GM12892 (cell line): ENCODE measurements at regions not wholly inside any gene's neighbourhood (a gene's known extent, or its start where the extent isn't known, plus 50 kb on each side); places are given as distances from the start of the nearest gene placed in this dataset.
A peak's percentile ranks its signal among the peaks of the same experiment; 100 is the strongest.

Experiments used
- DNase-seq: peaks from one replicate; pipeline ENCODE4 v3.0.0; 2011; ENCODE audit not compliant: insufficient read length
- FAIRE-seq: peaks from 2 replicates; lab custom pipeline; 2011; peaks lifted over from hg19 to GRCh38; lab: Jason Lieb, UNC
- POLR2A ChIP-seq: IDR thresholded peaks from 2 replicates; pipeline ENCODE4 v1.6.1; 2011; ENCODE audit warnings: low read depth, low read length, control low read depth
- POLR2AphosphoS5 ChIP-seq: IDR thresholded peaks from 2 replicates; pipeline ENCODE4 v1.6.1; 2011; ENCODE audit warnings: low read depth, low read length, control low read depth
- TAF1 ChIP-seq: IDR thresholded peaks from 2 replicates; pipeline ENCODE4 v1.6.1; 2011; ENCODE audit warnings: low read depth, mild to moderate bottlenecking, control low read depth, low read length, borderline replicate concordance

- peak; percentile 67 for FAIRE-seq
- DNase-seq = no peak
- no peak for TF ChIP-seq TAF1
- TF ChIP-seq POLR2A = no peak
- TF ChIP-seq POLR2AphosphoS5 = no peak
These were observed 345.3 kb upstream of the OBI1 start for GRCh38 chr13:79003989-79004898.

- FAIRE-seq (peak; percentile 82), DNase-seq (no peak)
- TF ChIP-seq POLR2A = no peak
- TF ChIP-seq TAF1 = no peak
- no peak for TF ChIP-seq POLR2AphosphoS5
These were observed 340.5 kb upstream of the OBI1 start for GRCh38 chr13:78999494-78999893.

- FAIRE-seq = no peak
- no peak for DNase-seq
- TF ChIP-seq POLR2A = no peak
- no peak for TF ChIP-seq POLR2AphosphoS5
- TF ChIP-seq TAF1 = no peak
These were observed 339.8 kb upstream of the OBI1 start for GRCh38 chr13:78998630-78999315.

- FAIRE-seq = peak; percentile 36
- no peak for DNase-seq
These were observed 339.1 kb upstream of the OBI1 start for GRCh38 chr13:78997902-78998629.

GRCh38 chr13:78993792-78994191 is 334.8 kb upstream of the OBI1 start:
- no peak for DNase-seq
- TF ChIP-seq TAF1 (no peak), POLR2A (no peak), POLR2AphosphoS5 (no peak)
- no peak for FAIRE-seq

More at GRCh38 chr13:78997902-78998629, 339.1 kb upstream of the OBI1 start:
- TF ChIP-seq POLR2AphosphoS5 = no peak
- TF ChIP-seq TAF1 = no peak
- TF ChIP-seq POLR2A = no peak

- DNase-seq (no peak), FAIRE-seq (peak; percentile 38)
- TF ChIP-seq POLR2AphosphoS5 (no peak), POLR2A (no peak), TAF1 (no peak)
These were observed 323.0 kb upstream of the OBI1 start for GRCh38 chr13:78981913-78982312.

- TF ChIP-seq POLR2AphosphoS5 = no peak
- no peak for TF ChIP-seq POLR2A
- TF ChIP-seq TAF1 = no peak
- DNase-seq (no peak), FAIRE-seq (no peak)
These were observed 320.4 kb upstream of the OBI1 start for GRCh38 chr13:78979349-78979748.

GRCh38 chr13:78978381-78978998 is 319.5 kb upstream of the OBI1 start:
- DNase-seq (no peak), FAIRE-seq (peak; percentile 92)
- TF ChIP-seq TAF1 (no peak), POLR2AphosphoS5 (no peak)

GRCh38 chr13:78977311-78977710 is 318.4 kb upstream of the OBI1 start:
- FAIRE-seq (no peak), DNase-seq (no peak)
- TF ChIP-seq TAF1 = no peak
- no peak for TF ChIP-seq POLR2AphosphoS5
- no peak for TF ChIP-seq POLR2A

- DNase-seq = no peak
- FAIRE-seq = no peak
- TF ChIP-seq POLR2AphosphoS5 (no peak), TAF1 (no peak), POLR2A (no peak)
These were observed 317.7 kb upstream of the OBI1 start for GRCh38 chr13:78976696-78977095.

- DNase-seq (no peak), FAIRE-seq (no peak)
- TF ChIP-seq POLR2AphosphoS5 (no peak), TAF1 (no peak), POLR2A (no peak)
These were observed 313.6 kb upstream of the OBI1 start for GRCh38 chr13:78972561-78972960.

GRCh38 chr13:78971355-78972025 is 312.5 kb upstream of the OBI1 start:
- TF ChIP-seq TAF1 (no peak), POLR2A (no peak), POLR2AphosphoS5 (no peak)
- DNase-seq = no peak
- FAIRE-seq = no peak
